ENCODE measurements at regions not wholly inside any gene's neighbourhood (a gene's known extent, or its start where the extent isn't known, plus 50 kb on each side); places are given as distances from the start of the nearest gene placed in this dataset.

DNA sequence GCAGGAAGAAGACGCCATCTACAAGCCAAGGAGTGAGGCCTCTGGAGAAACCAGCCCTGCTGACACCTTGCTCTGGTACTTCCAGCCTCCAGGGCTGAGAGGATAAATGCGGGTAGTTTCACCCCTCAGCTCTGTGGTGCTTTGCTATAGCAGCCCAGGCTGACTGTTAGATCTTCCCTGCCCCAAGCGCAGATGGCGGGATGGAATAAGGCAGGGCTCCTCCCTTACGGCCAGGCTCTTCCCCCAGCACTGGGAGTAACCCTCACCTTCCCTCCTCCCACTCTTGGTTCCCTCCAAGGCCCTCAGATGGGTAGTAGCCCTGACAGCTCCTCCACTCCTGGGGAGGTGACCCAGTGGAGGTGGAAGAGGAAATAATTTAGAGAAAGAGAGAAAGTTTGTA, 285.1 kb downstream of the GADD45G start:
- no peak for DNase-seq

GRCh38 chr9:89890326-89890980, 285.6 kb downstream of the GADD45G start:
- DNase-seq, result no peak

DNA sequence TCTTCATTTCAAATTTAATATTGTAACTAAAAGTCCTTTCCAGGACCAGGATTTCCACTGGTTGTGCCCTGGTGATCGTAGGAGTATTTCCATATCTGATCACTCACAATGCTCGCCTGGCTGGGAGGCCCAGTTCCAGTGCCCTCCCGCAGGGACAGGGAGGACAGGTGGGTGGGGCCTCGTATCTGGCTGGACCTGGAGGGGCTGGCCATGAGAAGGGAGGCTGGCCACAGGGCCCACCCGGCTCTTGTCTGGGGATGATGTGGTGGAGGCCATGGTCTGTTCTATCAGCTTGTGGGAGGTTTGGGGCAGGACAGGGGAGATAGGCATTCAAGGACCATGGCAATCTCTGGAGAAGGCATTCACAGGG, 286.4 kb downstream of the GADD45G start:
- DNase-seq, result no peak

GRCh38 chr9:89891591-89892304, 286.9 kb downstream of the GADD45G start:
- DNase-seq, result no peak

DNA sequence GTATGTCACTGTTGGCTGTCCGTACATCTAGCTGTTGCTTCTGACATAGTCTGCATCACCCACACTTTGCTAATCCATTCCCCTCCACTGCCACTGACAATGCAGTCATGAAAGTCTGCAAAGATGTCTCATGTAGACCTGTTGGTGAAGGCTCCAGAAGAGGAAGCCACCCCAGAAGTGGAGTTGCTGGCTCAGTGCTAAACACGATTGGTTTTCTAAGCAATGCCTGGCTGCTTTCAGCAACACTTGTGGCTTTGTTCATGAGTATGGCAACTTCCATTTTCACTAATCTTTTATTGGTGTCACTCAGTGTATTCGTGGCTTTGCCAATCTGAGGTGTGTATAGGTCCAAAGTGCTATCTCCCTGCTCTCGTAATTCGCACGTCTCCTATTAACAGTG, 288.1 kb downstream of the GADD45G start:
- DNase-seq, result no peak

DNA sequence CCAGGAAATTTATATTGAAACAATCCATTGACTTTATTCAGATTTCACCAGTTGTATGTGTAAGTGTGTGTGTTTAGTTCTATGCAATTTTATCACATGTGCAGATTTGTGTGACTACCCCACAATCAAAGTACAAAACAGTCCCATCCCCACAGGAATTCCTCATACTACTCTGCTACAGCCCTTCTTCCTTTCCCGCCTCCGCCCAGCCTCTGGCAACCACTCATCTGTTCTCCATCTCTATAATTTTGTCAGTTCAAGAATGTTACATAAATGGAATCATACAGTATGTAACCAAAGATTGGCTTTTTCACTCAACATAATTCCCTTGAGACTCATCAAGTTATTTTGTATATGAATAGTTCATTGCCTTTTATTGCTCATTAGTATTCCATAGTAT, 289.1 kb downstream of the GADD45G start:
- no peak for DNase-seq

DNA sequence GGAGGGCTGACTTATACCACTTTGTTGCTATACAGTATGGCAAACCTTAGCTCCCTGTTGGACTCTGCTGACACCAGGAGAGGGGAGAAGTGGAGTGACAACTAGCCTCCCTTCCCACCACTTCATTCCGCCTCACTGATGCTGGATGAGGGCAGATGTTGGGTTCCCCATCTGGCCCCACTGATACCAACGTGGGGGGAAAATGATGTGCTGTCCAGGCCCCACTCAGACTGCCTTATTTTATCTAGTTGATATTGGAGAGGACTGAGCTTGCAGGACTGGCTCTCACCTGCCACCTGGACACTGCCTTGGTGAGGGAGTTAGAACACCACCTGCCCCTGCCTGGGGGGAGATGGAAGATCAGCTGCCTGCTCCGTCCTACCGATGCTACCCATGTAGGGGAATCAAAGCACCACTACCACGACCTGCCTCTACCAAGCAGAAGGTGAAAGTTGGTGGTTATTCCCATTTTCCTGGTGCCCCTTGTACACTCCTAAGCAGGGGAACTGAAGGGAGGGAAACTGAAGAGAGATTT, 292.1 kb downstream of the GADD45G start:
- no peak for DNase-seq

- DNase-seq, result no peak
Observed at GRCh38 chr9:89899573-89899972, 294.8 kb downstream of the GADD45G start.

GRCh38 chr9:89901920-89902319, 297.1 kb downstream of the GADD45G start:
- no peak for DNase-seq

DNA sequence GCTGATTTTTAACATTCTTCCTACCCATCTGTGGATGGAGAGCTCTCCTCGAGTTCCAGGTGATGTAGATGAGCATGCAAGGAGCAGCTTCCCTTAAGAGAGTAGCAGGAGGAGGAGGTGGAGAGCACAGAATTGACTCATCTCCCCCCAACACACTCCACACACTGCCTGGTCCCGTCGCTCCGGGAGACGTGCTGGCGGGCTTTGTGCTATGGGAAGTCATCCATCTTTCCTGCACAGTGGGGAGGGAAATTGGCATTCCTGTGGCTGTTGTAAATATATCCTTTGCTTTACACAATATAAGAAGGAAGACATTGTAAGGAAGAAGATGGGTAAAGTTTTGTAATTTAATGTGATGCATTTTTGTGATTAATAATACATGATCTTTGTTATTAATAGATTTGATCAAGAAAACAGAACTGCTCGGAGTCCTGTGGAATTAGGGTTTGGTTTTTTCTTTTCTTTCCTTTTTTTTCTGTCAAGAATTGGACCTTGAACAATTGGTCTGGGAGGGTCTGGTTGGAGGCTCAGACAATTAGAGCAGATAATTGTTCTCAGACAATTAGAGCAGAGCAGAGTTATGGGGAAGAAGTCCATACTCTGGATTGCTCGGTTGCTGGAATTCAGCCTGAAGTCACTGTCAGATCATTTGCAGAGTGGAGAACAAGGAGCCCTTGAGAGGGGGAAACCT, 297.8 kb downstream of the GADD45G start:
- no peak for DNase-seq

- DNase-seq, result no peak
Observed at GRCh38 chr9:89903141-89903475, 298.3 kb downstream of the GADD45G start.

DNA sequence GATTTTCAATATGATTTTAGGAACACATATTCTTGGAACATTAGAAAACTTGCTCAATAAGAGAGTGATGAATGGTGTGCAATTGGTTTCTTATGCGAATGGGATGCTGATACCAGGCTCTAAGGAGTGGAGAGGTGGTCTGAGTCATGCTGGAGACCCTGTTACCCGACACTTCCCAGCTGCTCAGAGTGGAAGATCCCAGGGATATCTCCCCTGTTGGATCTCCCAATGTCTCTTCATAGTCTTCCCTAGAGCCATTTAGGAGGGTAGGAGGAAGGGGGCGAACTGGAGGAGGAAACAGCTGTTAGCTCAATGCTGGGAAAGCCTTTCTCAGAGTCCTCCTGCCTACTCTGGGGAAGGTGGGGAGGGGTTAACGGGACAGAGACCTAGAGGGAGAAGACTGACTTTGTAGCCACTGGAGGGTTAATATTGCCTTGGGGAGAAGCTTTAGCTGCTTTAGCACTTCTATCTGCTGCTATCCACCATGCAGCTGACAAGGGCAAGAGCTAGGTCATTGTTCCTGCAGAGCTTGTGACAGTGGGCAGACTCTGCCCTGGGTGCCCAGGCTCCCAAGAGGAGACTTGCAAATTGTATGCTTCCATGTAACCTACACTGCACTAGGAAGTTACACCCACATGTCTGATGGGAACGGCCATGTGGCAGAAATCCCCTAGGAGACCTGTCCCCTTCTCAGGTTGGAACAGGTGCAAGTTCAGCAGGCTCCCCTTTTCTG, 301.0 kb downstream of the GADD45G start:
- no peak for DNase-seq

- DNase-seq, result no peak
Observed at GRCh38 chr9:89911721-89912604, 307.2 kb downstream of the GADD45G start.

- no peak for DNase-seq
Observed at GRCh38 chr9:89912605-89912953, 307.8 kb downstream of the GADD45G start.

DNA sequence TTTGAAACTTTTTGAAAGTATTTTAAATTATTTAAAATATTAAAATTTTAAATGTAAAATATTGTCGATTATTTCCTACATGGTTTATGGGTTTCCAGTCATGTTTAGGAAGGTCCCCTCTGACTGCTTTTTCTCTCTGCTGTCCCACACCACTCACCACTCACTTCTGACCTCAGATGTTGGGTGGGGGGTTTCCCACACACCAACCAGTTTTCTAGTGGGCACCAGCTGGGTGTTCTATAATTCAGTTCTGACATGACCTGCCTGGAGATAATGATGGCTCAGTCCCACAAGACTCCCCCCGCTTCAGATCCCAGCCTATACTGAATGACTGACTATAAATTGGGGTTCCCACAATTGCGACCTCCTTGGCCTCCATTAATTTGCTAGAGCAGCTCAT, 310.4 kb downstream of the GADD45G start:
- DNase-seq, result no peak

DNA sequence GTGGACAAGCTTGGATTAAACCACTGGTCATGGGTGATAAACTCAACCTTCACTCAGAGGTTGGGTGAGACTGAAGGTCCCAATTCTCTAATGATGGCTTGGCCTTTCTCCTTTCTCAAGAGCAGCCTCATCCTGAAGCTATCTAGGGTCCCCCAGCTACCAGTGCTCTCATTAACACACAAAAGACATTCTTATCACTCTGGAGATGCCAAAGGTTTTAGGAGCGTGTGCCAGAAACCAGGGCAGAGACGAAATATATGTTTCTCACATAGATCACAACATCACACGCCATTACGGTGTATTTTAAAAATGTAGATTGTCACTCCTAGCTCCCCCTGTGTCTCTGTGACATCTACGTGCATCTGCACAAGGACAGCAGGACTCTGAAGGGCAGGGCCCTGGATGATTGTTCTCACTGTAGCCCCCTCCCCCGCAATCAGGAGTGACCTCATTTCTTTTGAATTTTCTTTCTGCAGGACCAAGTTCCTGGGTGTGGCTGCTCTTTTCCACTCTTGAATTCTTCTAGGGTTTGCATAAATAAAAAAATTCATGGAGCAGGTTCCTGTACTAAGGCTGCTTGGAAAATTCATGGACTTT, 311.3 kb downstream of the GADD45G start:
- no peak for DNase-seq

GRCh38 chr9:89917861-89918260, 313.0 kb downstream of the GADD45G start:
- DNase-seq, result no peak

DNA sequence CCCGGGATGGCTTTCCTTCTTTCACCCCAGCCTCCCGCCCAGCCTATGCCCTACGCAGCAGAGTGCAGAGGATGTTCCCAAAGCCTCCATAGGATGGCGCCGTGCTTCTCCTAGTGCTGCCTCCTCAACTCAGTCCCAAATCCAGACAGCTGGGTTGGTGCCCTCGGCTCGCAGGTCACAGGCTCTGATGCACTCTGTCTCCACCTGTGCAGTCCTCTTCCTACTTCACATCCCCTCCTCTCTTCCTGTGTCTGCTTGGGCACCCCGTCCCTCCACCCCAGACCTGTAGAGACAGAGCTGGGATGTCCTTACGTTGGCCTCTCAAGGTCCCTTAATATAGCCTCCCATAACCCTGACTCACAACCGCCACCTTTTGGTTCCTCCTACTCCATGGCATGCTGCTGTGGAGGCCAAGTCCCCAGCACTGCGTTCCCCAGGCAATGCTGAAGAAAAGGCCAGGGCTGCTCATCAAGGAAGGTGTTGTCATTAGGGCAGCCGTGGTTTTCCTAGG, 314.4 kb downstream of the GADD45G start:
- DNase-seq, result no peak

DNA sequence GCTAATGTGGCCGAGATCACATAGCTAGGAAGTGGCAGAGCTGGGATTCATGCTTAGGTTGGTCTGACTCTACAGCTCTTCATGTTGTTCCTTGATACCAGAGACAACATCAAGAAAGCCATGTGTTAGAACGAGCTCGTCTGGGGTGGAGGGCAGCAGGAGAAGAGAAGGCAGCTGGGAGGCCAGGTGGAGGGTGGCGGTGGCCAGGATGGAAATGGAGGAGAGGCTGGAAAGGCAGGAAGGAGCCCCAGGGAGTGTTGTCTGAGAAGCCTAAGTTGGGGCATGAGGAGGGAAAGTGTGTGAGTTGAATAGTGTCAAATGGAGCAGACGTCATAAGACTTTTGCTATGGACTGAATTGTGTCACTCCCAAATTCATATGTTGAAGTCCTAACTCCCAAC, 315.3 kb downstream of the GADD45G start:
- DNase-seq, result no peak

DNA sequence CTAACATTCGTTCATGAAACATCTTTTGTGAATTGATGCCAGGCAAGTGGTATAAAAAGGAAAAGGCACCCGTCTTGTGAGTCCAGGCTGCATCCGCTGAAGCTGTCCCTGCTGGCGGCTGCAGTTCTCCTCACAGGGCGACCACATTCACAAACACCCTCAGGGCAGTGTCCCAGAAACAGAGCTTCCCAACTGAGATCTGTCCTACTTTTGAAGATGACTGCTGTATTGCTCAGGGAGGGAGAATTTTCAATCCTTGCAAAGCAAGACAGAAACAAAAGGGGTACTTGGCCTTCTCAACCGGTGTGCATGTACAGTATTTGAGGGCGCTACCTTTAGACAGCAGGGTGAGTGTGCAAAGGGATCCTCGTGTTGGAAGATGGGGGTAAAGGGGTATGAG, 316.1 kb downstream of the GADD45G start:
- no peak for DNase-seq

DNA sequence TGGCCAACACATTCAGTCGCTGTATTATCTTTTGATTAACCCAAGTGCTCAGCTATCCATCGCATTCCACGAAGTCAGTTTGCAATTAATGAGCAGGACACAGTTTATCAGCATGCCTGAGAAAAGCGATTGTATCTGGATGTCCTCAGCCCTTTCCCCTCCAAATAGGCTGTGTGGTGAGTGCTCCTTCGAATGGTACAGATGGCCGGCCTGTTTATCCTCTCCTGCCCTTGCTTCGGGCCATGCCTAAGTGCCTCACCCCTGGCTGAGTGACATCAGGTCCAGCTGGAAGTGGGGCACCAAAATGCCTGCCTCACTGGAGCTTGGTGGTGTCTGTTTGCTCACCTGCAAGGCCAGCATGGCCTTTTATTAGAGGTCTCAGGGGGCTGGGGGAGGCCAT, 317.3 kb downstream of the GADD45G start:
- DNase-seq, result no peak

GRCh38 chr9:89923174-89923573, 318.4 kb downstream of the GADD45G start:
- DNase-seq, result no peak

Measured in NCI-H1105 (cell line).